GM23338 (cell line): ENCODE measurements at regions not wholly inside any gene's neighbourhood (a gene's known extent, or its start where the extent isn't known, plus 50 kb on each side); places are given as distances from the start of the nearest gene placed in this dataset.

Experiments used
- ATAC-seq: fragments of 200-7000 bp; cut with Tn5 transposase; 3 replicates; pipeline ENCODE4 v1.9.1; 2020
- DNase-seq: peaks from one replicate; pipeline ENCODE4 v3.0.0-alpha.2; 2015; ENCODE audit warnings: low spot score
- H2AFZ ChIP-seq: fragments of 200-600 bp; sonication (generic); 2 replicates; pipeline ENCODE4 v1.8.0; 2016; ENCODE audit warnings: antibody characterized with exemption, mild to moderate bottlenecking, moderate library complexity
- H3F3A ChIP-seq: fragments of 200-600 bp; sonication (generic); replicated peaks from 2 replicates; pipeline ENCODE4 v1.8.0; 2017; ENCODE audit warnings: antibody characterized with exemption, mixed run types, low read depth
- H3K27ac ChIP-seq: fragments of 200-600 bp; sonication (generic); 2 replicates; pipeline ENCODE4 v1.6.1; 2016; ENCODE audit warnings: low read depth
- H3K27me3 ChIP-seq: fragments of 200-600 bp; sonication (generic); 2 replicates; pipeline ENCODE4 v1.8.0; 2016; ENCODE audit warnings: mild to moderate bottlenecking, mixed run types, moderate library complexity; ENCODE audit not compliant: insufficient read depth
- H3K36me3 ChIP-seq: fragments of 200-600 bp; sonication (generic); 2 replicates; pipeline ENCODE4 v1.8.0; 2016; ENCODE audit warnings: mild to moderate bottlenecking; ENCODE audit not compliant: insufficient read depth
- H3K4me1 ChIP-seq: fragments of 200-600 bp; sonication (generic); 2 replicates; pipeline ENCODE4 v1.8.0; 2016; ENCODE audit warnings: mild to moderate bottlenecking, moderate library complexity; ENCODE audit not compliant: insufficient read depth
- H3K4me2 ChIP-seq: fragments of 200-600 bp; sonication (generic); 2 replicates; pipeline ENCODE4 v1.7.1; 2017; ENCODE audit warnings: mixed run types
- H3K4me3 ChIP-seq: fragments of 200-600 bp; sonication (generic); 2 replicates; pipeline ENCODE4 v1.6.1; 2016; ENCODE audit warnings: mixed run types
- H3K79me2 ChIP-seq: fragments of 200-600 bp; sonication (generic); replicated peaks from 2 replicates; pipeline ENCODE4 v1.8.0; 2017; ENCODE audit warnings: mild to moderate bottlenecking; ENCODE audit not compliant: insufficient read depth
- H3K9me2 ChIP-seq: fragments of 200-600 bp; sonication (generic); 2 replicates; pipeline ENCODE4 v1.8.0; 2017; ENCODE audit not compliant: insufficient read depth
- H4K20me1 ChIP-seq: fragments of 200-600 bp; sonication (generic); replicated peaks from 2 replicates; pipeline ENCODE4 v1.8.0; 2017; ENCODE audit warnings: mild to moderate bottlenecking; ENCODE audit not compliant: insufficient read depth
- H3K27ac Mint-ChIP-seq: 2 replicates; pipeline ENCODE4 v1.8.0; 2020; ENCODE audit warnings: inconsistent platforms, mild to moderate bottlenecking, moderate library complexity, mixed read lengths
- H3K27me3 Mint-ChIP-seq: 3 replicates; pipeline ENCODE4 v1.8.0; 2022; ENCODE audit warnings: low read depth, mild to moderate bottlenecking, moderate library complexity, mixed read lengths, inconsistent platforms; ENCODE audit not compliant: insufficient read depth, poor library complexity
- H3K36me3 Mint-ChIP-seq: 3 replicates; pipeline ENCODE4 v1.8.0; 2021; ENCODE audit warnings: low read depth, mild to moderate bottlenecking, inconsistent platforms, moderate library complexity, mixed read lengths
- H3K4me1 Mint-ChIP-seq: 3 replicates; pipeline ENCODE4 v1.8.0; 2020; ENCODE audit warnings: mild to moderate bottlenecking, inconsistent platforms, mixed read lengths
- H3K4me3 Mint-ChIP-seq: 3 replicates; pipeline ENCODE4 v1.8.0; 2021; ENCODE audit warnings: moderate library complexity, mild to moderate bottlenecking, inconsistent platforms, mixed read lengths
- H3K9me3 Mint-ChIP-seq: 3 replicates; pipeline ENCODE4 v1.8.0; 2020; ENCODE audit warnings: moderate library complexity, mild to moderate bottlenecking, inconsistent platforms, mixed read lengths
- CTCF ChIP-seq, 2 experiments: fragments of 200-600 bp in 1 of 2; sonication (generic) in 1 of 2; conservative IDR thresholded peaks; 2 replicates each; pipeline versions ENCODE4 v1.5.1 to v1.6.1; 2016 to 2017; ENCODE audit warnings: antibody characterized with exemption in 2 of 2, low read depth in 2 of 2, mild to moderate bottlenecking in 2 of 2, moderate library complexity in 1 of 2
- ETS1 ChIP-seq: IDR thresholded peaks from 2 replicates; pipeline ENCODE4 v1.6.1; 2016; ENCODE audit warnings: antibody characterized with exemption
- EZH2 ChIP-seq: fragments of 200-600 bp; sonication (generic); IDR thresholded peaks from one replicate; pipeline ENCODE4 v1.8.0; 2017; ENCODE audit warnings: antibody characterized with exemption, mild to moderate bottlenecking, low read depth; ENCODE audit not compliant: unreplicated experiment
- EZH2phosphoT487 ChIP-seq: fragments of 200-600 bp; sonication (generic); IDR thresholded peaks from one replicate; pipeline ENCODE4 v1.8.1; 2018; ENCODE audit warnings: antibody characterized with exemption; ENCODE audit not compliant: unreplicated experiment
- POLR2AphosphoS5 ChIP-seq: IDR thresholded peaks from 2 replicates; pipeline ENCODE4 v1.6.1; 2016; ENCODE audit warnings: antibody characterized with exemption, low read depth
- ZNF114 ChIP-seq: fragments of 250-450 bp; sonication (Bioruptor Pico); IDR thresholded peaks from 2 replicates; pipeline ENCODE4 v1.5.0; 2020; ENCODE audit warnings: mild to moderate bottlenecking, moderate library complexity
- ZNF331 ChIP-seq: fragments of 250-450 bp; sonication (Bioruptor Pico); IDR thresholded peaks from 2 replicates; pipeline ENCODE4 v1.5.0; 2020; ENCODE audit warnings: low read depth, mild to moderate bottlenecking, moderate library complexity
- TF ChIP-seq, protein P1 (sequence below): IDR thresholded peaks from one replicate; pipeline ENCODE4 v1.6.1; 2018; ENCODE audit warnings: antibody characterized with exemption; ENCODE audit not compliant: unreplicated experiment

DNA sequence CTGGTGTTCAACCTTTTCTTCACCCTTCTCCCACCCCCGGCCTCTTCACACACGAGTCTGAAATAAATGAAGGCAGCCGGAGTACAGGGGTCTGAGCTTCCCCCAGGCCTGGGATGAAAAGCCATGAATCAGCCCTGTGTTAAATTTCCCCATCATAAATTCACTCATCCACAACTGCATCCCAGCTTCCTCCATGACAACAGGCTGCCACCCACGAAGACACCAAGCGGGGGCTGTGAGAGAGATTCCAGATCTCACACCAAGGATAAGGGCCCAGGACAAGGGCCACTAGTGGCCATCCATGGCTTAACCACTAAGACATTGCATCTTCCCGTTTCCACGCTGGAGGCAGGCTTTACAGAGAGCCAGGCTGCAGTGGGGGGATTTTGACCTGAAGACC, 93.9 kb upstream of the NCOR2 start:
- no peak overlapping the region for H3K4me3 Mint-ChIP-seq
- H3K9me3 Mint-ChIP-seq, result peaks cover 3% of the 10 kb centered on the region; the same call in 1 of the 3 replicates
- Histone ChIP-seq H4K20me1 (no peaks in the 10 kb centered on the region), H3K9me2 (no peaks in the 10 kb centered on the region), H3K79me2 (no peaks in the 10 kb centered on the region), H3K27ac (no peak overlapping the region), H3K27me3 (no peaks in the 10 kb centered on the region), H3K36me3 (no peaks in the 10 kb centered on the region), H3F3A (no peaks in the 10 kb centered on the region), H3K4me3 (no peak overlapping the region), H3K4me2 (no peak overlapping the region), H2AFZ (no peak overlapping the region), H3K4me1 (no peaks in the 10 kb centered on the region; the same call in 1 of the 2 replicates)
- H3K36me3 Mint-ChIP-seq, result no peaks in the 10 kb centered on the region
- peak; percentile 67 for ATAC-seq
- peaks cover 16% of the 10 kb centered on the region for H3K27me3 Mint-ChIP-seq
- peaks cover 4% of the 10 kb centered on the region; the same call in 2 of the 3 replicates for H3K4me1 Mint-ChIP-seq
- TF ChIP-seq CTCF (conservative IDR thresholded peaks at IDR 0.05; ENCODE audit: low read depth in 2 of 2), result 0 out of 4 replicates have a peak, but pooled peaks of 1 of the 2 experiments have one; percentile 1
- no peak for TF ChIP-seq ETS1
- DNase-seq, result no peak
- H3K27ac Mint-ChIP-seq, result no peak overlapping the region

DNA sequence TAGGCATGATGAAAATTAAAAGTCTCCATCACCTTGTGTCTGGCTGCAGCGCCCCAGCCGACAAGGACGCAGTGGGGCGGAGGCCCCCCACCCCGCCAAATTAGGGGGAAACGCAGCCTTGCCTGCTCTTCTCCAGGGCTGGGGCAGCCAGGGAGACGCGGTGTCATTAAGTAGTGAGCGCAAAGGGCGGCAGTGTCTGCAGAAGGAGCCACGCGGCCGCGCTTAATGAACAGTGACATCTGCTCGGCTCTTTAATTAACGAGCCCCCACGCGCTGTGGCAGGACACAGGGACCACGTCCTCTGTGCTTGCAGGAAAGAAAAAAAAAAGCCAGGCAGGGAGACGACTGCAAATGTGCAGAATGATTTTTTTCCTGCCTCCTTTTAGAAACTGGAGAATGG, 93.4 kb upstream of the NCOR2 start:
- H4K20me1 ChIP-seq, result no peaks in the 10 kb centered on the region
- H3F3A ChIP-seq, result no peaks in the 10 kb centered on the region
- H3K27ac ChIP-seq, result no peak overlapping the region
- no peaks in the 10 kb centered on the region for H3K9me2 ChIP-seq
- H3K4me3 ChIP-seq, result no peak overlapping the region
- H3K27me3 Mint-ChIP-seq, result peaks cover 16% of the 10 kb centered on the region
- ATAC-seq (no peak), DNase-seq (no peak)
- no peak overlapping the region for H3K4me2 ChIP-seq
- peaks cover 1% of the 10 kb centered on the region; the same call in 1 of the 2 replicates for H3K4me1 ChIP-seq
- H3K27ac Mint-ChIP-seq, result no peak overlapping the region
- peaks cover 7% of the 10 kb centered on the region for H3K4me1 Mint-ChIP-seq
- H3K79me2 ChIP-seq, result no peaks in the 10 kb centered on the region
- no peak overlapping the region for H3K4me3 Mint-ChIP-seq
- H3K36me3 ChIP-seq, result no peaks in the 10 kb centered on the region
- no peaks in the 10 kb centered on the region for H3K27me3 ChIP-seq
- no peak overlapping the region for H2AFZ ChIP-seq
- H3K9me3 Mint-ChIP-seq, result peaks cover 3% of the 10 kb centered on the region; the same call in 1 of the 3 replicates
- no peaks in the 10 kb centered on the region for H3K36me3 Mint-ChIP-seq
- TF ChIP-seq POLR2AphosphoS5, result no peak
- TF ChIP-seq EZH2phosphoT487, result no peak
- TF ChIP-seq, protein P1, sequence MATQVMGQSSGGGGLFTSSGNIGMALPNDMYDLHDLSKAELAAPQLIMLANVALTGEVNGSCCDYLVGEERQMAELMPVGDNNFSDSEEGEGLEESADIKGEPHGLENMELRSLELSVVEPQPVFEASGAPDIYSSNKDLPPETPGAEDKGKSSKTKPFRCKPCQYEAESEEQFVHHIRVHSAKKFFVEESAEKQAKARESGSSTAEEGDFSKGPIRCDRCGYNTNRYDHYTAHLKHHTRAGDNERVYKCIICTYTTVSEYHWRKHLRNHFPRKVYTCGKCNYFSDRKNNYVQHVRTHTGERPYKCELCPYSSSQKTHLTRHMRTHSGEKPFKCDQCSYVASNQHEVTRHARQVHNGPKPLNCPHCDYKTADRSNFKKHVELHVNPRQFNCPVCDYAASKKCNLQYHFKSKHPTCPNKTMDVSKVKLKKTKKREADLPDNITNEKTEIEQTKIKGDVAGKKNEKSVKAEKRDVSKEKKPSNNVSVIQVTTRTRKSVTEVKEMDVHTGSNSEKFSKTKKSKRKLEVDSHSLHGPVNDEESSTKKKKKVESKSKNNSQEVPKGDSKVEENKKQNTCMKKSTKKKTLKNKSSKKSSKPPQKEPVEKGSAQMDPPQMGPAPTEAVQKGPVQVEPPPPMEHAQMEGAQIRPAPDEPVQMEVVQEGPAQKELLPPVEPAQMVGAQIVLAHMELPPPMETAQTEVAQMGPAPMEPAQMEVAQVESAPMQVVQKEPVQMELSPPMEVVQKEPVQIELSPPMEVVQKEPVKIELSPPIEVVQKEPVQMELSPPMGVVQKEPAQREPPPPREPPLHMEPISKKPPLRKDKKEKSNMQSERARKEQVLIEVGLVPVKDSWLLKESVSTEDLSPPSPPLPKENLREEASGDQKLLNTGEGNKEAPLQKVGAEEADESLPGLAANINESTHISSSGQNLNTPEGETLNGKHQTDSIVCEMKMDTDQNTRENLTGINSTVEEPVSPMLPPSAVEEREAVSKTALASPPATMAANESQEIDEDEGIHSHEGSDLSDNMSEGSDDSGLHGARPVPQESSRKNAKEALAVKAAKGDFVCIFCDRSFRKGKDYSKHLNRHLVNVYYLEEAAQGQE, result no peak
- no peak for TF ChIP-seq ZNF331 (CRISPR knock-in tag)
- TF ChIP-seq ZNF114 (CRISPR knock-in tag), result no peak
- TF ChIP-seq CTCF (conservative IDR thresholded peaks at IDR 0.05; ENCODE audit: low read depth in 2 of 2), result no peak
- TF ChIP-seq EZH2, result no peak
